SU-DHL-6 (cell line): ENCODE measurements at regions not wholly inside any gene's neighbourhood (a gene's known extent, or its start where the extent isn't known, plus 50 kb on each side); places are given as distances from the start of the nearest gene placed in this dataset.

Source experiments
- EZH2phosphoT487 ChIP-seq: fragments of 200-600 bp; sonication (generic), shearing (Covaris generic); conservative IDR thresholded peaks from 2 replicates; pipeline ENCODE4 v1.6.1; 2018; ENCODE audit warnings: mild to moderate bottlenecking, antibody characterized with exemption, low read length, moderate library complexity, mixed read lengths
- TF ChIP-seq, protein P1 (sequence below): fragments of 200-600 bp; sonication (generic); IDR thresholded peaks from one replicate; pipeline ENCODE4 v1.5.1; 2017; ENCODE audit warnings: antibody characterized with exemption, mild to moderate bottlenecking, low read length, moderate library complexity; ENCODE audit not compliant: insufficient read depth, poor library complexity, severe bottlenecking

DNA sequence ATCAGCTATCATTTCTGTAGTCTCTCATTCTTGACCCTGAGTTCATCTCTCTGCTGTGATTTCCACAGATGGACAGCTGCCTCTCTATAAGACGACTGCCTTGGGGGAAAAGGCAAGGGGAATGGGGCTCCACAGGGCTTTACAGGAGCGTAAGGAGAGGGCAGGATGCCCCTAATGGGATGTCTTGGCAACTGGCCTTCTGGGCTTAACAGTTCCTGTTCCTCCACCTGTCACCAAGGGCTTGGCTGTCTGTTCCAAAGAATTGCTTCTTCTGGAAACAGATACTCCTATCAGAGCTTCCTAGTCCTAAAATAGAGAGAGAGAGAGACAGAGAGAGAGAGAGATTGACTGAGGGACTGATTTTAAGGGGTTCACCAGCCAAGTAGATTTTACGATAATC, 181.9 kb downstream of the TMEM200A start:
- TF ChIP-seq, protein P1, sequence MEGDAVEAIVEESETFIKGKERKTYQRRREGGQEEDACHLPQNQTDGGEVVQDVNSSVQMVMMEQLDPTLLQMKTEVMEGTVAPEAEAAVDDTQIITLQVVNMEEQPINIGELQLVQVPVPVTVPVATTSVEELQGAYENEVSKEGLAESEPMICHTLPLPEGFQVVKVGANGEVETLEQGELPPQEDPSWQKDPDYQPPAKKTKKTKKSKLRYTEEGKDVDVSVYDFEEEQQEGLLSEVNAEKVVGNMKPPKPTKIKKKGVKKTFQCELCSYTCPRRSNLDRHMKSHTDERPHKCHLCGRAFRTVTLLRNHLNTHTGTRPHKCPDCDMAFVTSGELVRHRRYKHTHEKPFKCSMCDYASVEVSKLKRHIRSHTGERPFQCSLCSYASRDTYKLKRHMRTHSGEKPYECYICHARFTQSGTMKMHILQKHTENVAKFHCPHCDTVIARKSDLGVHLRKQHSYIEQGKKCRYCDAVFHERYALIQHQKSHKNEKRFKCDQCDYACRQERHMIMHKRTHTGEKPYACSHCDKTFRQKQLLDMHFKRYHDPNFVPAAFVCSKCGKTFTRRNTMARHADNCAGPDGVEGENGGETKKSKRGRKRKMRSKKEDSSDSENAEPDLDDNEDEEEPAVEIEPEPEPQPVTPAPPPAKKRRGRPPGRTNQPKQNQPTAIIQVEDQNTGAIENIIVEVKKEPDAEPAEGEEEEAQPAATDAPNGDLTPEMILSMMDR, result no peak
- TF ChIP-seq EZH2phosphoT487, result no peak
